Right atrium auricular region (tissue), 2 donors: ENCODE measurements at regions not wholly inside any gene's neighbourhood (a gene's known extent, or its start where the extent isn't known, plus 50 kb on each side); places are given as distances from the start of the nearest gene placed in this dataset.

Source experiments
- DNase-seq: peaks from one replicate; pipeline ENCODE4 v3.0.0-alpha.2; 2019; ENCODE audit warnings: low spot score
- H3K27ac ChIP-seq, 2 donors: fragments of 200-600 bp; sonication (generic); 1 replicate in 1 of 2; 2 replicates in 1 of 2; pipeline ENCODE4 v1.5.1; 2016 to 2019
- H3K27me3 ChIP-seq, 2 donors: fragments of 200-600 bp; sonication (generic); one replicate each; pipeline versions ENCODE4 v1.5.1 to v1.6.0; 2017 to 2019
- H3K36me3 ChIP-seq: fragments of 200-600 bp; sonication (generic); one replicate; pipeline ENCODE4 v1.5.1; 2016
- H3K4me1 ChIP-seq, 2 donors: fragments of 200-600 bp; sonication (generic); one replicate each; pipeline versions ENCODE4 v1.5.1 to v1.6.0; 2017 to 2019
- H3K4me3 ChIP-seq, 2 donors: fragments of 200-600 bp; sonication (generic); 1 replicate in 1 of 2; 2 replicates in 1 of 2; pipeline ENCODE4 v1.5.1; 2017 to 2019; ENCODE audit warnings: mild to moderate bottlenecking in 1 of 2, moderate library complexity in 1 of 2
- H3K9me3 ChIP-seq, 2 donors: fragments of 200-600 bp; sonication (generic); one replicate each; pipeline ENCODE4 v1.5.1; 2019
- TF ChIP-seq, protein P1 (sequence below), 2 donors: fragments of 200-600 bp; sonication (generic); IDR thresholded peaks; one replicate each; pipeline ENCODE4 v1.5.1; 2019; ENCODE audit warnings: antibody characterized with exemption in 2 of 2

DNA sequence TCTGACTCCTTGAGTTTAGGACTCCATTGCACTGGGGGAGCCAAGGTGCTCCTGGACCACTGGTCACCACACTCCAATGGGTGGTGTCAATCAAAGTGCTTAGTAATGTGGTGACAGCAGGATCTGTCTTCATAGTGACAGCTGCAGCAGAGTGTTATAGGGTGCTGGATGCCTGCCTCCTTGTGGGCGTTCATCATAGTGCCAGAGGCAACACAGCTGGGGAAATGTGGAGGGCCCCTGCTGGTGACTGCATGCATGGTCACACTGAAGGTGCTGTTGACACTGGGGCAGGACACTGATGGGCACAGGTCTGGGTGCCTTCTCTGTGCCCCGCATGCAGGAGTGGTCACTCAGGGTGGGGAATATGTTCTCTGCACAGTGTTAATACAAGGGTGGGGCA lies 177.5 kb upstream of the CDH8 start:
- no peaks in the 10 kb centered on the region for H3K9me3 ChIP-seq
- no peak overlapping the region for H3K4me3 ChIP-seq
- no peak for DNase-seq
- H3K27me3 ChIP-seq = no peaks in the 10 kb centered on the region
- no peaks in the 10 kb centered on the region for H3K4me1 ChIP-seq
- TF ChIP-seq, protein P1, sequence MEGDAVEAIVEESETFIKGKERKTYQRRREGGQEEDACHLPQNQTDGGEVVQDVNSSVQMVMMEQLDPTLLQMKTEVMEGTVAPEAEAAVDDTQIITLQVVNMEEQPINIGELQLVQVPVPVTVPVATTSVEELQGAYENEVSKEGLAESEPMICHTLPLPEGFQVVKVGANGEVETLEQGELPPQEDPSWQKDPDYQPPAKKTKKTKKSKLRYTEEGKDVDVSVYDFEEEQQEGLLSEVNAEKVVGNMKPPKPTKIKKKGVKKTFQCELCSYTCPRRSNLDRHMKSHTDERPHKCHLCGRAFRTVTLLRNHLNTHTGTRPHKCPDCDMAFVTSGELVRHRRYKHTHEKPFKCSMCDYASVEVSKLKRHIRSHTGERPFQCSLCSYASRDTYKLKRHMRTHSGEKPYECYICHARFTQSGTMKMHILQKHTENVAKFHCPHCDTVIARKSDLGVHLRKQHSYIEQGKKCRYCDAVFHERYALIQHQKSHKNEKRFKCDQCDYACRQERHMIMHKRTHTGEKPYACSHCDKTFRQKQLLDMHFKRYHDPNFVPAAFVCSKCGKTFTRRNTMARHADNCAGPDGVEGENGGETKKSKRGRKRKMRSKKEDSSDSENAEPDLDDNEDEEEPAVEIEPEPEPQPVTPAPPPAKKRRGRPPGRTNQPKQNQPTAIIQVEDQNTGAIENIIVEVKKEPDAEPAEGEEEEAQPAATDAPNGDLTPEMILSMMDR (IDR thresholded peaks at IDR 0.05) = no peak
- no peak overlapping the region for H3K27ac ChIP-seq
- H3K36me3 ChIP-seq = no peaks in the 10 kb centered on the region

GRCh38 chr16:62208934-62209333 lies 172.7 kb upstream of the CDH8 start:
- Histone ChIP-seq H3K27ac (no peak overlapping the region), H3K4me1 (no peaks in the 10 kb centered on the region)
- no peak for DNase-seq

DNA sequence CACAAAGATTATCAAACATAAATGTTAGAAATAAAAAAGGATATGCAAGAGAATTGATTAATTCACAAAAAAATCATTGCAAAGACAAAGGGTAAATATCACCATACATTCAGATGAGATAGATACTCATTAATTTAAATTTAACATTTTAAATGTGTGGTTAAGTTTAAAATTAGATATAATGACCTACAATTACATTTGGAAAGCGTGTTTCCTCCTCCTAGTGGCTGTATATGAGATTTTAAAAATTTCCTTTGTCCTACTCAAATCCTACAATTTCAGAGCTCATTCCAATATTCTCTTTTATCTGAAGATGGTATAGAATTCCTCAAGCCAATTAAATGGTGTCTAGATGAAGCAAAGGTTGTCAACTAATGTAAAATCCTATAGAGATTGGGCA lies 169.2 kb upstream of the CDH8 start:
- no peaks in the 10 kb centered on the region for H3K36me3 ChIP-seq
- no peaks in the 10 kb centered on the region for H3K4me1 ChIP-seq
- TF ChIP-seq, protein P1 (IDR thresholded peaks at IDR 0.05) = no peak
- no peaks in the 10 kb centered on the region for H3K9me3 ChIP-seq
- no peak for DNase-seq
- H3K27me3 ChIP-seq = no peaks in the 10 kb centered on the region
- H3K4me3 ChIP-seq = no peak overlapping the region
- H3K27ac ChIP-seq = no peak overlapping the region

More at GRCh38 chr16:62208934-62209333, 172.7 kb upstream of the CDH8 start:
- TF ChIP-seq, protein P1 (IDR thresholded peaks at IDR 0.05) = no peak
- Histone ChIP-seq H3K9me3 (no peaks in the 10 kb centered on the region), H3K36me3 (no peaks in the 10 kb centered on the region), H3K4me3 (no peak overlapping the region), H3K27me3 (no peaks in the 10 kb centered on the region)

GRCh38 chr16:62201911-62202310 lies 165.7 kb upstream of the CDH8 start:
- DNase-seq = no peak
- H3K4me3 ChIP-seq = no peak overlapping the region
- no peaks in the 10 kb centered on the region for H3K27me3 ChIP-seq
- no peaks in the 10 kb centered on the region for H3K9me3 ChIP-seq
- no peak overlapping the region for H3K27ac ChIP-seq
- no peaks in the 10 kb centered on the region for H3K36me3 ChIP-seq
- TF ChIP-seq, protein P1 (IDR thresholded peaks at IDR 0.05) = no peak
- no peaks in the 10 kb centered on the region for H3K4me1 ChIP-seq

- no peak for DNase-seq
- Histone ChIP-seq H3K27ac (no peak overlapping the region), H3K36me3 (no peaks in the 10 kb centered on the region), H3K4me1 (no peaks in the 10 kb centered on the region), H3K27me3 (no peaks in the 10 kb centered on the region), H3K9me3 (no peaks in the 10 kb centered on the region), H3K4me3 (no peak overlapping the region)
- TF ChIP-seq, protein P1 (IDR thresholded peaks at IDR 0.05) = no peak
Observed at GRCh38 chr16:62194828-62195227, 158.6 kb upstream of the CDH8 start.

GRCh38 chr16:62190426-62190825 lies 154.2 kb upstream of the CDH8 start:
- no peak overlapping the region for H3K27ac ChIP-seq
- no peaks in the 10 kb centered on the region for H3K27me3 ChIP-seq
- H3K4me3 ChIP-seq = no peak overlapping the region
- H3K9me3 ChIP-seq = no peaks in the 10 kb centered on the region
- TF ChIP-seq, protein P1 (IDR thresholded peaks at IDR 0.05) = peak in 1 of 2 donors; percentile 55
- no peaks in the 10 kb centered on the region for H3K4me1 ChIP-seq
- no peaks in the 10 kb centered on the region for H3K36me3 ChIP-seq
- no peak for DNase-seq
